ENCODE measurements at regions not wholly inside any gene's neighbourhood (a gene's known extent, or its start where the extent isn't known, plus 50 kb on each side); places are given as distances from the start of the nearest gene placed in this dataset.
"Not testable (repeated sequence)": the region's sequence is repeated elsewhere in the genome, so short reads cannot be mapped to it uniquely, and the experiment has no call there.

DNA sequence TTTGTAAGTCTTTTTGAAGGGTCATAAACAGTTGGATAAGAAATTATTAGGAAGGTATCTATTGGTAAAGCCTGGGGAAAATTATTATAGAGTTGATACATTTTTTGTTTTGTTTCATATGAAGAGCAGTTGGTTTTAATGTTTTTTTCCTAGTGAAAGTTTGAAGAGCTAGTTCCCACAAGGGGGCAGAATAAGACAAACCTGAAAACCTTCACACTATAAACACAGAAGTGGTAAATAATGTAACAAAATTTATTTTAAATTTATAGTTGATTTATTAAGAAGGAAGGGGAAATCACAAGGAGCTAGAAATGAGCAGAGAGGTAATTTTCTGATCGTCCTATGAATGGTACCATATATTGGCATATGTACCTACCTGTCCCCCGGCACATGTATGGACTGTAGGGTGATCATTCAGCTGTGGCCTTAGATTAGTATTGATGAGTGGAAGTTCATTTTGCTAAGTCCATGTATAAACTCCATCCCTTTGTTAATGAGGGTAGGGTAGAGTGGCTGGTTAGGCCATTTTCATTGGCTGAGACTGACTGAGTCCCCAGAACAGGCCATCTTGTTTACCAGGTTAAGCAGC is 116.3 kb downstream of the TANC2 start:
- H3K27me3 ChIP-seq: no peaks in the 10 kb centered on the region
- H3K9me3 ChIP-seq: no peaks in the 10 kb centered on the region
- no peaks in the 10 kb centered on the region for H3K4me1 ChIP-seq
- intact Hi-C loops (cut with DNase I): loop anchor here (10.0 kb wide), 1 partner anchor 322 kb away; no protein-coding TSS in a partner anchor
- DNase-seq: no peak
- no peak for ATAC-seq
- H3K4me3 ChIP-seq: no peak overlapping the region
- H3K36me3 ChIP-seq: no peaks in the 10 kb centered on the region
- H3K27ac ChIP-seq: no peak overlapping the region
- TF ChIP-seq, protein P1, sequence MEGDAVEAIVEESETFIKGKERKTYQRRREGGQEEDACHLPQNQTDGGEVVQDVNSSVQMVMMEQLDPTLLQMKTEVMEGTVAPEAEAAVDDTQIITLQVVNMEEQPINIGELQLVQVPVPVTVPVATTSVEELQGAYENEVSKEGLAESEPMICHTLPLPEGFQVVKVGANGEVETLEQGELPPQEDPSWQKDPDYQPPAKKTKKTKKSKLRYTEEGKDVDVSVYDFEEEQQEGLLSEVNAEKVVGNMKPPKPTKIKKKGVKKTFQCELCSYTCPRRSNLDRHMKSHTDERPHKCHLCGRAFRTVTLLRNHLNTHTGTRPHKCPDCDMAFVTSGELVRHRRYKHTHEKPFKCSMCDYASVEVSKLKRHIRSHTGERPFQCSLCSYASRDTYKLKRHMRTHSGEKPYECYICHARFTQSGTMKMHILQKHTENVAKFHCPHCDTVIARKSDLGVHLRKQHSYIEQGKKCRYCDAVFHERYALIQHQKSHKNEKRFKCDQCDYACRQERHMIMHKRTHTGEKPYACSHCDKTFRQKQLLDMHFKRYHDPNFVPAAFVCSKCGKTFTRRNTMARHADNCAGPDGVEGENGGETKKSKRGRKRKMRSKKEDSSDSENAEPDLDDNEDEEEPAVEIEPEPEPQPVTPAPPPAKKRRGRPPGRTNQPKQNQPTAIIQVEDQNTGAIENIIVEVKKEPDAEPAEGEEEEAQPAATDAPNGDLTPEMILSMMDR (IDR thresholded peaks at IDR 0.05): peak; percentile 44

DNA sequence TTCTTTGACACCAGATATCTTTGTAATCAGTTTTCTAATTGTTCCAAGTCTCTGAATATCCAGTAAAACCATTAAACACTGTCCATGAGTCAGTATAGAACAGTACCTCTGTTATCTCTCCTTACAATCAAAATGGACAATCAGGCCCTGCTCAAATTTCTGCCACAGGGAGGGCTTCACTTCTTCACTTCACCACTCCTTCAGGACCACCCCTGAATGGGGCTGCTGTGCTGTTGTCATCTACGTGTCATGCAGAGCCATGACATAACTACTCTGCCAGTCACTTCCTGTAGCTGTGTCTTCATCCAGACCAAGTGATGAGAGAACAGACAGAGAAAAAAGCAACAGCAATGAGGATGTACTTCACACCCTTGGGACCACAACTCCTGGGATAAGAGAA is 116.9 kb downstream of the TANC2 start:
- intact Hi-C loops (cut with DNase I): loop anchor here (10.0 kb wide), 1 partner anchor 322 kb away; no protein-coding TSS in a partner anchor
- ATAC-seq: peak; percentile 43

DNA sequence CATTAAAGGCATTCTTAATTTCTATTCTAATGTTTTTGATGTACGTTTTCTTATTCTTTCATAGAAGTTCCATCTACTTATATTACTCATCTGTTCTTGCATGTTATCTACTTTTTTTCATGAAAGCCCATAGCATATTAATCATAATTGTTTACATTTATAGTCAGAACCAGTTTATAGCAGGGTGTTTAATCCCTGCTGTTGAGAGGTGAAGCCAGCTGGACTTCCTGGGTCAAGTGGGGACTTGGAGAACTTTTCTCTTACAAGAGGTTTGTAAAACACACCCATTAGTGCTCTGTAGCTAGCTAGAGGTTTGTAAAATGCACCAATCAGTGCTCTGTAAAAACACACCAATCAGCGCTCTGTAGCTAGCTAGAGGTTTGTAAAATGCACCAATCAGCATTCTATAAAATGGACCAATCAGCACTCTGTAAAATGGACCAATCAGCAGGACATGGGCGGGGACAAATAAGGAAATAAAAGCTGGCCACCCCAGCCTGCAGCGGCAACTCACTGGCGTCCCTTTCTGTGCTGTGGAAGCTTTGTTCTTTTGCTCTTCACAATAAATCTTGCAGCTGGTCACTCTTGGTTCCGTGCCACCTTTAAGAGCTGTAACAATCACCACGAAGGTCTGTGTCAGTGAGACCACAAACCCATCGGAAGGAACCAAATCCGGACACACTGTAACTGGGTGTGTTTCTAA is 120.6 kb downstream of the TANC2 start:
- no peak for ATAC-seq

More for the DNA sequence above, 116.9 kb downstream of the TANC2 start:
- H3K36me3 ChIP-seq: no peaks in the 10 kb centered on the region
- no peak overlapping the region for H3K4me3 ChIP-seq
- TF ChIP-seq, protein P1 (IDR thresholded peaks at IDR 0.05): no peak
- no peak for DNase-seq
- no peaks in the 10 kb centered on the region for H3K9me3 ChIP-seq
- H3K4me1 ChIP-seq: no peaks in the 10 kb centered on the region
- H3K27ac ChIP-seq: no peak overlapping the region
- H3K27me3 ChIP-seq: no peaks in the 10 kb centered on the region

DNA sequence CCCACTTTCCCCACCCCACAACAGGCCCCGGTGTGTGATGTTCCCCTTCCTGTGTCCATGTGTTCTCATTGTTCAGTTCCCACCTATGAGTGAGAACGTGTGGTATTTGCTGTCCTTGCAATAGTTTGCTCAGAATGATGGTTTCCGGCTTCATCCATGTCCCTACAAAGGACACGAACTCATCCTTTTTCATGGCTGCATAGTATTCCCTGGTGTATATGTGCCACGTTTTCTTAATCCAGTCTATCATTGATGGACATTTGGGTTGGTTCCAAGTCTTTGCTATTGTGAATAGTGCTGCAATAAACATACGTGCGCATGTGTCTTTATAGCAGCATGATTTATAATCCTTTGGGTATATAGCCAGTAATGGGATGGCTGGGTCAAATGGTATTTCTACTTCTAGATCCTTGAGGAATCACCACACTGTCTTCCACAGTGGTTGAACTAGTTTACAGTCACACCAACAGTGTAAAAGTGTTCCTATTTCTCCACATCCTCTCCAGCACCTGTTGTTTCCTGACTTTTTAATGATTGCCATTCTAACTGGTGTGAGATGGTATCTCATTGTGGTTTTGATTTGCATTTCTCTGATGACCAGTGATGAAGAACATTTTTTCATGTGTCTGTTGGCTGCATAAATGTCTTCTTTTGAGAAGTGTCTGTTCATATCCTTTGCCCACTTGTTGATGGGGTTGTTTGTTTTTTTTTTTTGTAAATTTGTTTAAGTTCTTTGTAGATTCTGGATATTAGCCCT is 124.5 kb downstream of the TANC2 start:
- intact Hi-C loops (cut with DNase I); H3K4me3 ChIP-seq; H3K27me3 ChIP-seq; ATAC-seq; H3K27ac ChIP-seq; H3K9me3 ChIP-seq; DNase-seq; H3K4me1 ChIP-seq; H3K36me3 ChIP-seq: not testable (repeated sequence)

More for the DNA sequence above, 120.6 kb downstream of the TANC2 start:
- intact Hi-C loops (cut with DNase I): loop anchor here (10.0 kb wide), 1 partner anchor 318 kb away; no protein-coding TSS in a partner anchor
- H3K36me3 ChIP-seq: no peaks in the 10 kb centered on the region
- DNase-seq: no peak
- no peak overlapping the region for H3K27ac ChIP-seq
- H3K27me3 ChIP-seq: no peaks in the 10 kb centered on the region
- no peaks in the 10 kb centered on the region for H3K9me3 ChIP-seq
- TF ChIP-seq, protein P1 (IDR thresholded peaks at IDR 0.05): no peak
- no peak overlapping the region for H3K4me3 ChIP-seq
- H3K4me1 ChIP-seq: no peaks in the 10 kb centered on the region

DNA sequence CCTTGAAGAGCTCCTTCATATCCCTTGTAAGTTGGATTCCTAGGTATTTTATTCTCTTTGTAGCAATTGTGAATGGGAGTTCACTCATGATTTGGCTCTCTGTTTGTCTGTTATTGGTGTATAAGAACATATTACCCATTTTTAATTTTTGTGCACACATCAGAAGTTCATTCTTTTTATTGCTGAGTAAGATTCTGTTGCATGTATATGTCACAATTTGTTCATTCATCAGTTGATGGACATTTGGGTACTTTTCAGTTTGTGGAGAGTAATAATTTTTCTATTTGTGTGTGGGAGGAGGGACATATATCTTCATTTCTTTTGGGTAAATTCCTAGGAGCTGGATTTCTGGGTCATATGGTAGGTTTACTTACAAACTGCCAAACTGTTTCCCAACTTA is 125.9 kb downstream of the TANC2 start:
- H3K27ac ChIP-seq; intact Hi-C loops (cut with DNase I); DNase-seq; ATAC-seq; H3K9me3 ChIP-seq; H3K4me3 ChIP-seq; H3K36me3 ChIP-seq; H3K4me1 ChIP-seq; H3K27me3 ChIP-seq: not testable (repeated sequence)

DNA sequence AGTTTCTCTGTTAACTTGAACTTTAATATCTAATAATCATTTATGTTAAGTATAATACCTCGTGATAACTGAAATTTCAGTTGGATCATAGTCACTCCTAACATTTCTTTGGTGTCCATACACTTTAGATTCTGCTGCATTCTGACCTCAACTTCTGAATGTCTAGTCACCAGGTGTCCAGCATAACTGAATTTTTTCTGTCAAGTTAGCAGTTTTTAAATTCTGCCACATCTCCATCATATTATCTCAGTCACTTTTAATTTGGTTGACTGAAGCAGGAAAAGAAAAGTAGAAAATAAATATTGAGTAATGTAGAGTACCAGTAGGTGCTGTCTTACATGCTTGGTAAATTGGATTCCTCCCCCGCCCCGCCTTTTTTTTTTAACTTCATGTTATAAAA is 128.6 kb downstream of the TANC2 start:
- TF ChIP-seq, protein P1 (IDR thresholded peaks at IDR 0.05): no peak
- no peak for DNase-seq
- Histone ChIP-seq H3K4me3 (no peak overlapping the region), H3K27me3 (no peaks in the 10 kb centered on the region), H3K9me3 (no peaks in the 10 kb centered on the region), H3K27ac (no peak overlapping the region), H3K4me1 (no peaks in the 10 kb centered on the region), H3K36me3 (no peaks in the 10 kb centered on the region)
- intact Hi-C loops (cut with DNase I): no loop called here
- no peak for ATAC-seq

All from upper lobe of right lung (tissue), 1 donor.